ENCODE measurements at regions not wholly inside any gene's neighbourhood (a gene's known extent, or its start where the extent isn't known, plus 50 kb on each side); places are given as distances from the start of the nearest gene placed in this dataset.
"Not testable (repeated sequence)": the region's sequence is repeated elsewhere in the genome, so short reads cannot be mapped to it uniquely, and the experiment has no call there.

DNA sequence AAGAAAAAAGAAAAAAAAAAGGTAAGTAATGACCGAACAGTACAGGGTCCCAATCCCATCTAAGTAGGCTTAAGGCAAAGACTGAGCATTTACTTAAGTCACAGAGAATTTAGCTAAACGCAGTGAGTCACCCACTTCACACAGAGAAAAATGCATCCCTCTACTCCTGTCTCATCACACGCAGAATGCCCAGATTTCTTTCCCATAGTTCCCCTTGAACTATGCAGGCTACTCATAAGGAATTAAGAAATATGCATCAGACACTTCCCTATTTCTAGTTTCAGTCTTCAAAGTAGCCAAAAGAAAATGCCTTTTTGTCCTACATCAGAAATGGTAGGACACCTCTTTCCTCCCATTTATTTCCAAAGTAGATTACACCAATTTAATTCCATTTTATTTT lies 162.8 kb downstream of the IGLL1 start:
- TF ChIP-seq, protein P1, sequence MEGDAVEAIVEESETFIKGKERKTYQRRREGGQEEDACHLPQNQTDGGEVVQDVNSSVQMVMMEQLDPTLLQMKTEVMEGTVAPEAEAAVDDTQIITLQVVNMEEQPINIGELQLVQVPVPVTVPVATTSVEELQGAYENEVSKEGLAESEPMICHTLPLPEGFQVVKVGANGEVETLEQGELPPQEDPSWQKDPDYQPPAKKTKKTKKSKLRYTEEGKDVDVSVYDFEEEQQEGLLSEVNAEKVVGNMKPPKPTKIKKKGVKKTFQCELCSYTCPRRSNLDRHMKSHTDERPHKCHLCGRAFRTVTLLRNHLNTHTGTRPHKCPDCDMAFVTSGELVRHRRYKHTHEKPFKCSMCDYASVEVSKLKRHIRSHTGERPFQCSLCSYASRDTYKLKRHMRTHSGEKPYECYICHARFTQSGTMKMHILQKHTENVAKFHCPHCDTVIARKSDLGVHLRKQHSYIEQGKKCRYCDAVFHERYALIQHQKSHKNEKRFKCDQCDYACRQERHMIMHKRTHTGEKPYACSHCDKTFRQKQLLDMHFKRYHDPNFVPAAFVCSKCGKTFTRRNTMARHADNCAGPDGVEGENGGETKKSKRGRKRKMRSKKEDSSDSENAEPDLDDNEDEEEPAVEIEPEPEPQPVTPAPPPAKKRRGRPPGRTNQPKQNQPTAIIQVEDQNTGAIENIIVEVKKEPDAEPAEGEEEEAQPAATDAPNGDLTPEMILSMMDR (conservative IDR thresholded peaks at IDR 0.05): not testable (repeated sequence)
- TF ChIP-seq EZH2 (IDR thresholded peaks at IDR 0.05; ENCODE audit: low read depth): not testable (repeated sequence)

All from PC-9 (cell line).